Mesodermal cell (in vitro differentiated cells): ENCODE measurements at regions not wholly inside any gene's neighbourhood (a gene's known extent, or its start where the extent isn't known, plus 50 kb on each side); places are given as distances from the start of the nearest gene placed in this dataset.
"Not testable (repeated sequence)": the region's sequence is repeated elsewhere in the genome, so short reads cannot be mapped to it uniquely, and the experiment has no call there.

Experiments used
- H3K27ac ChIP-seq: 2 replicates; pipeline ENCODE4 v1.7.0; 2013; ENCODE audit warnings: mild to moderate bottlenecking, low read depth, low read length, moderate library complexity; ENCODE audit not compliant: severe bottlenecking
- H3K36me3 ChIP-seq: 2 replicates; pipeline ENCODE4 v1.7.1; 2013; ENCODE audit warnings: mild to moderate bottlenecking, low read length, moderate library complexity; ENCODE audit not compliant: control insufficient read depth, insufficient read depth
- H3K4me1 ChIP-seq: one replicate; pipeline ENCODE4 v1.7.1; 2013; ENCODE audit warnings: mild to moderate bottlenecking, low read length; ENCODE audit not compliant: insufficient read depth, control insufficient read depth, poor library complexity, severe bottlenecking
- H3K4me3 ChIP-seq: 2 replicates; pipeline ENCODE4 v1.7.0; 2013; ENCODE audit warnings: low read length, control low read depth, mild to moderate bottlenecking; ENCODE audit not compliant: insufficient read depth, poor library complexity, severe bottlenecking; ENCODE audit errors: extremely low read depth
- H3K9me3 ChIP-seq: 2 replicates; pipeline ENCODE4 v1.7.1; 2013; ENCODE audit warnings: mild to moderate bottlenecking, low read length, moderate library complexity; ENCODE audit not compliant: control insufficient read depth
- WGBS, 2 experiments: methylation state at CpG; one replicate each; pipeline ENCODE4 v1.1.5; 2013; ENCODE audit warnings: missing lambda C conversion rate in 2 of 2; ENCODE audit not compliant: insufficient coverage in 2 of 2; 5-methylcytosine and 5-hydroxymethylcytosine counted together

DNA sequence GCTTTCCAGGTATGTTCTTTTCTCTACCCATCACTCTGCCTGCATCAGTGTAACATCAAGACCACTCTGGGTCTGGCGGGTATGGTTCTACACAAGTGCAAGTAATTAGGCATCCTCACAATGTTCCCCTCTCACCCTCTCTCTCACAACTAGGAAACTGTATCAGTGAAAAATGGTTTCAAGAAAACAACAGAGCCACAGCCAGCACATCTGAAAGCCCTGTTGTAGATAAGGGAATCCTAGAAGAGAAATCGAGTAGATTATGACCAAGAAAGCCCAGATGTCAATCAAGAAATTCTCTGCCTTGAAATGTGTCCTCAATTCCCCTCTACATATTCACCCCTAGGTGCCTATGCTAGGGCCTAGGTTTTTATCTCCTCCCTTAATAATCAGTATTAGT is 281.3 kb upstream of the ANKRD50 start:
- no peaks in the 10 kb centered on the region for H3K36me3 ChIP-seq
- H3K4me1 ChIP-seq = no peaks in the 10 kb centered on the region
- WGBS, 2 experiments = 80 to 100% methylated on average over 1 of the region's 2 CpGs
- H3K27ac ChIP-seq = no peak overlapping the region
- H3K4me3 ChIP-seq = no peak overlapping the region
- no peaks in the 10 kb centered on the region for H3K9me3 ChIP-seq

GRCh38 chr4:124990398-124990797 is 277.9 kb upstream of the ANKRD50 start:
- no CpG with 5 or more reads among the region's 2 CpGs for WGBS, 2 experiments
- no peaks in the 10 kb centered on the region for H3K4me1 ChIP-seq
- no peaks in the 10 kb centered on the region for H3K9me3 ChIP-seq
- no peaks in the 10 kb centered on the region for H3K36me3 ChIP-seq
- H3K4me3 ChIP-seq = no peak overlapping the region
- H3K27ac ChIP-seq = no peak overlapping the region

GRCh38 chr4:124980276-124980752 is 267.8 kb upstream of the ANKRD50 start:
- Histone ChIP-seq H3K27ac (no peak overlapping the region), H3K9me3 (no peaks in the 10 kb centered on the region), H3K4me3 (no peak overlapping the region), H3K4me1 (no peaks in the 10 kb centered on the region), H3K36me3 (no peaks in the 10 kb centered on the region)
- 80 to 81% methylated on average over 2 of the region's 4 CpGs for WGBS, 2 experiments

DNA sequence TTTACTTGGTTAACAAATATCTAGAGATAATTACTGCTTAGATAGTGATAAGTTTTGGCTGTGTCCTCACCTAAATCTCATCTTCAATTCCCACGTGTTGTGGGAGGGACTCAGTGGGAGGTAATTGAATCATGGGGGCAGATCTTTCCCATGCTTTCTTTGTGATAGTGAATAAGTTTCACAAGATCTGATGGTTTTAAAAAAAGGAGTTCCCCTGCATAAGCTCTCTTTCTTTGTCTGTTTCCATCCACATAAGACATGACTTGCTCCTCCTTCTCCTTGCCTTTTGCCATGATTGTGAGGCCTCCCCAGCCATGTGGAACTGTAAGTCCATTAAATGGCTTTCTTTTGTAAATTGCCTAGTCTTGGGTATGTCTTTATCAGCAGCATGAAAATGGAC is 266.0 kb upstream of the ANKRD50 start:
- H3K4me3 ChIP-seq, H3K36me3 ChIP-seq, H3K9me3 ChIP-seq, H3K4me1 ChIP-seq, H3K27ac ChIP-seq: not testable (repeated sequence)
- WGBS, 2 experiments = no CpG with 5 or more reads among the region's 1 CpG

- H3K4me3 ChIP-seq = no peak overlapping the region
- H3K9me3 ChIP-seq = no peaks in the 10 kb centered on the region
- no peaks in the 10 kb centered on the region for H3K36me3 ChIP-seq
- no peak overlapping the region for H3K27ac ChIP-seq
- H3K4me1 ChIP-seq = no peaks in the 10 kb centered on the region
These were observed 264.5 kb upstream of the ANKRD50 start for GRCh38 chr4:124977045-124977444.

GRCh38 chr4:124974152-124974551 is 261.6 kb upstream of the ANKRD50 start:
- H3K36me3 ChIP-seq = no peaks in the 10 kb centered on the region
- no peak overlapping the region for H3K4me3 ChIP-seq
- no CpG with 5 or more reads among the region's 1 CpG for WGBS, 2 experiments
- no peaks in the 10 kb centered on the region for H3K9me3 ChIP-seq
- no peak overlapping the region for H3K27ac ChIP-seq
- H3K4me1 ChIP-seq = no peaks in the 10 kb centered on the region

DNA sequence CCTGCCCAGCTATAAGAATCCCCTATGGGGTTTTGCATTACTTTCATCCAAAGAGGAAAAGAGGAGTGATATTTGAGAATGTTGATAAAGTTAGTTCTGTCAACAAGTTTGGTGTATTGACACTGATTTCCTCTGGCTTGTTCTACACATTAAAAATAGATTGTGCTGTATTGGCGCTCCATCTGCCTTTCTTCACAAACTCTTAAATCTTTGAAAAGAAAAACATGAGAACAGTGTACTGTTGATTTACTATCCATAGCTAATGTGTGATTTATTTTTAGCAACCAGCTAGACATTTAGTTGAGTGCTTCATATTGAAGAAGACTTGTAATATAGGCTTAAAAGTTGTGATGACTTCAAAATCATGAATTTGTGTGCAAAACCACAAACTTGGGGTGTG is 261.2 kb upstream of the ANKRD50 start:
- 86% methylated on average over 1 of the region's 1 CpG; no CpG with 5 or more reads in 1 of the 2 experiments for WGBS, 2 experiments
- Histone ChIP-seq H3K4me3 (no peak overlapping the region), H3K36me3 (no peaks in the 10 kb centered on the region), H3K9me3 (no peaks in the 10 kb centered on the region), H3K4me1 (no peaks in the 10 kb centered on the region), H3K27ac (no peak overlapping the region)

- Histone ChIP-seq H3K9me3 (no peaks in the 10 kb centered on the region), H3K36me3 (no peaks in the 10 kb centered on the region), H3K27ac (no peak overlapping the region), H3K4me1 (no peaks in the 10 kb centered on the region), H3K4me3 (no peak overlapping the region)
- 100% methylated on average over 1 of the region's 2 CpGs; no CpG with 5 or more reads in 1 of the 2 experiments for WGBS, 2 experiments
These were observed 257.5 kb upstream of the ANKRD50 start for GRCh38 chr4:124970011-124970410.

DNA sequence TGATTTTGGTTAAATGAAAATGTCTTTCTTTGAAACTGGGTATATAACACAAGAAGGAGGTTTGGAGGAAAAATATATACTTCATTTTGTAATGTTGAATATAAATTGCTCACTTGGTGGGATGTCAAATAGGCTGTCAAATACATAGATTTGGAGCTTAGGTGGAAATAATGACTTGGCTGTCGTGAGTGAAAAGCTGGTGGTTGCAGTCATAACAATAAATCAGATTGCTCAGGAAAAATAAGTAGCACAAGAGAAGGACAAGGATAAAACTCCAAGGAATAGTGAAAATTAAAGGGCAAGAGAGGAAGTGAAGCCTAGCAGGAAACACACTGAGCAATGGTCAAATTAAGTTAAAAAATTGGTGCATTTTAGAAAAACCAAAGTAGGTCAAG is 253.0 kb upstream of the ANKRD50 start:
- no peak overlapping the region for H3K4me3 ChIP-seq
- WGBS, 2 experiments = 100% methylated on average over 1 of the region's 1 CpG
- no peaks in the 10 kb centered on the region for H3K4me1 ChIP-seq
- H3K36me3 ChIP-seq = no peaks in the 10 kb centered on the region
- H3K27ac ChIP-seq = no peak overlapping the region
- peaks cover 20% of the 10 kb centered on the region for H3K9me3 ChIP-seq

- H3K4me3 ChIP-seq = no peak overlapping the region
- 100% methylated on average over 1 to 3 of the region's 5 CpGs for WGBS, 2 experiments
- H3K36me3 ChIP-seq = no peaks in the 10 kb centered on the region
- H3K4me1 ChIP-seq = no peaks in the 10 kb centered on the region
- H3K9me3 ChIP-seq = peaks cover 23% of the 10 kb centered on the region
- H3K27ac ChIP-seq = no peak overlapping the region
These were observed 252.4 kb upstream of the ANKRD50 start for GRCh38 chr4:124964852-124965496.

DNA sequence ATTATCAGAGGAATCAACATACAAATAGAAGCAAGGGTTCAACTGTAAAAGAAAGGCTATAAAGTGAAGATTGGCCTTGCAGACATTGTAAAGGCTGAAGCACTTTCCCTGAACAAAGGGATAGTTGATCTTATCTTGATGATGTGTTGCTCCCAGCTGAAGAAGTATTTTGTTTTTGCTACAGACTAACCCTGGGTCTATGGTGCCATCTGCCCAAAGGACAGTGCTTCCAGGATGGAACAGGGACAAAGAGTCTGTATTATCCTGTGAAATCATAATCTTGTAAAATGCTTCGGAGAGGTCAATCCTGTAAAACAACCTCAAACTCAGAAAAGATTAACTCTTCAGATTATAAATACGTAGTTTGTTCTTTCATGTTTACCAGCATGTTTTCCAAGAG is 251.7 kb upstream of the ANKRD50 start:
- H3K27ac ChIP-seq = no peak overlapping the region
- H3K9me3 ChIP-seq = peaks cover 23% of the 10 kb centered on the region
- H3K4me1 ChIP-seq = no peaks in the 10 kb centered on the region
- H3K4me3 ChIP-seq = no peak overlapping the region
- no CpG with 5 or more reads among the region's 2 CpGs for WGBS, 2 experiments
- no peaks in the 10 kb centered on the region for H3K36me3 ChIP-seq
